Endodermal cell (in vitro differentiated cells): ENCODE measurements at regions not wholly inside any gene's neighbourhood (a gene's known extent, or its start where the extent isn't known, plus 50 kb on each side); places are given as distances from the start of the nearest gene placed in this dataset.

Experiments
- DNase-seq: peaks from one replicate; pipeline ENCODE4 v3.0.0-alpha.2; 2017
- H3K27ac ChIP-seq: 2 replicates; pipeline ENCODE4 v1.5.1; 2013; ENCODE audit warnings: mild to moderate bottlenecking, low read depth, low read length, moderate library complexity
- H3K27me3 ChIP-seq: 2 replicates; pipeline ENCODE4 v1.6.1; 2013; ENCODE audit warnings: mild to moderate bottlenecking, low read length, moderate library complexity; ENCODE audit not compliant: insufficient read depth, control insufficient read depth, poor library complexity, severe bottlenecking
- H3K36me3 ChIP-seq: 2 replicates; pipeline ENCODE4 v1.7.0; 2013; ENCODE audit warnings: mild to moderate bottlenecking, low read length, moderate library complexity; ENCODE audit not compliant: control insufficient read depth, insufficient read depth
- H3K4me1 ChIP-seq: one replicate; pipeline ENCODE4 v1.7.0; 2013; ENCODE audit warnings: low read length; ENCODE audit not compliant: control insufficient read depth, insufficient read depth
- H3K4me3 ChIP-seq: 2 replicates; pipeline ENCODE4 v1.5.1; 2013; ENCODE audit warnings: mild to moderate bottlenecking, low read length, moderate library complexity
- H3K9ac ChIP-seq: 2 replicates; pipeline ENCODE4 v1.6.1; 2013; ENCODE audit warnings: mild to moderate bottlenecking, low read length, moderate library complexity; ENCODE audit not compliant: poor library complexity, severe bottlenecking; ENCODE audit errors: extremely low read depth
- H3K9me3 ChIP-seq: 2 replicates; pipeline ENCODE4 v1.6.1; 2013; ENCODE audit warnings: mild to moderate bottlenecking, low read length, moderate library complexity; ENCODE audit not compliant: control insufficient read depth
- H3K27ac Mint-ChIP-seq: 2 replicates; pipeline ENCODE4 v1.8.0; 2020; ENCODE audit warnings: mixed read lengths
- H3K27me3 Mint-ChIP-seq: 2 replicates; pipeline ENCODE4 v1.8.0; 2021; ENCODE audit warnings: mild to moderate bottlenecking, mixed read lengths; ENCODE audit not compliant: insufficient read depth
- H3K36me3 Mint-ChIP-seq: 2 replicates; pipeline ENCODE4 v1.8.0; 2020; ENCODE audit warnings: low read depth, mixed read lengths
- H3K4me1 Mint-ChIP-seq: 2 replicates; pipeline ENCODE4 v1.8.0; 2020; ENCODE audit warnings: mixed read lengths
- H3K4me3 Mint-ChIP-seq: 2 replicates; pipeline ENCODE4 v1.8.0; 2020; ENCODE audit warnings: mild to moderate bottlenecking, moderate library complexity, mixed read lengths
- H3K9me3 Mint-ChIP-seq: 2 replicates; pipeline ENCODE4 v1.8.0; 2020; ENCODE audit warnings: mild to moderate bottlenecking, mixed read lengths
- WGBS, 2 experiments: methylation state at CpG; one replicate each; pipeline versions ENCODE4 v1.1.5 to v1.1.7; 2013; ENCODE audit warnings: missing lambda C conversion rate in 2 of 2, mixed read lengths in 1 of 2; ENCODE audit not compliant: insufficient coverage in 1 of 2, insufficient read length in 1 of 2; 5-methylcytosine and 5-hydroxymethylcytosine counted together
- TF ChIP-seq, protein P1 (sequence below): fragments of 200-600 bp; sonication (generic); conservative IDR thresholded peaks from 2 replicates; pipeline ENCODE4 v1.5.0; 2021; ENCODE audit warnings: antibody characterized with exemption, mild to moderate bottlenecking

DNA sequence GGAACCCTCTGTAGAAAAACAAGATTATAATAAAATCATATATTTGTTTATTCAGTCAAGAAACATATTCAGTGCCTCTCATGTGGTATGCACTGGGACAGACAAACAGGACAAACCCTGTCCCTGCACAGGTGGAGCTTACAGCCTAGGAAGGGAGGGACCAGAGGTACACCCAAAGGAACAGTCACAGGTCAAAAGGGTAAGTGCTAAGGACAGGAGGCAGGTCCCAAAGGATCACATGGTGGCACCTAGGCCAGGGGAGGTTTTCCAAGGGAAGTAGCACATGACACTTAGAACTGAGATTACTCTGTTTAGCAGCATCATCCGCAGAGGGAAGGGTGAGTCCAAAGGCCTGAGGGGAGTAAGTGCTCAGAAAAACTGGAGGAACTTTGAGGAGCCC, 254.4 kb upstream of the ARRDC4 start:
- Mint-ChIP-seq H3K27ac (no peak overlapping the region), H3K36me3 (no peaks in the 10 kb centered on the region), H3K9me3 (no peaks in the 10 kb centered on the region), H3K27me3 (no peaks in the 10 kb centered on the region), H3K4me1 (no peaks in the 10 kb centered on the region), H3K4me3 (no peak overlapping the region)
- Histone ChIP-seq H3K27me3 (no peaks in the 10 kb centered on the region), H3K36me3 (no peaks in the 10 kb centered on the region), H3K9me3 (no peaks in the 10 kb centered on the region), H3K27ac (no peak overlapping the region), H3K4me1 (no peaks in the 10 kb centered on the region), H3K4me3 (no peak overlapping the region), H3K9ac (no peak overlapping the region)
- DNase-seq, result no peak
- WGBS, 2 experiments, result 94 to 100% methylated on average over 1 of the region's 1 CpG
- TF ChIP-seq, protein P1, sequence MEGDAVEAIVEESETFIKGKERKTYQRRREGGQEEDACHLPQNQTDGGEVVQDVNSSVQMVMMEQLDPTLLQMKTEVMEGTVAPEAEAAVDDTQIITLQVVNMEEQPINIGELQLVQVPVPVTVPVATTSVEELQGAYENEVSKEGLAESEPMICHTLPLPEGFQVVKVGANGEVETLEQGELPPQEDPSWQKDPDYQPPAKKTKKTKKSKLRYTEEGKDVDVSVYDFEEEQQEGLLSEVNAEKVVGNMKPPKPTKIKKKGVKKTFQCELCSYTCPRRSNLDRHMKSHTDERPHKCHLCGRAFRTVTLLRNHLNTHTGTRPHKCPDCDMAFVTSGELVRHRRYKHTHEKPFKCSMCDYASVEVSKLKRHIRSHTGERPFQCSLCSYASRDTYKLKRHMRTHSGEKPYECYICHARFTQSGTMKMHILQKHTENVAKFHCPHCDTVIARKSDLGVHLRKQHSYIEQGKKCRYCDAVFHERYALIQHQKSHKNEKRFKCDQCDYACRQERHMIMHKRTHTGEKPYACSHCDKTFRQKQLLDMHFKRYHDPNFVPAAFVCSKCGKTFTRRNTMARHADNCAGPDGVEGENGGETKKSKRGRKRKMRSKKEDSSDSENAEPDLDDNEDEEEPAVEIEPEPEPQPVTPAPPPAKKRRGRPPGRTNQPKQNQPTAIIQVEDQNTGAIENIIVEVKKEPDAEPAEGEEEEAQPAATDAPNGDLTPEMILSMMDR, result no peak

DNA sequence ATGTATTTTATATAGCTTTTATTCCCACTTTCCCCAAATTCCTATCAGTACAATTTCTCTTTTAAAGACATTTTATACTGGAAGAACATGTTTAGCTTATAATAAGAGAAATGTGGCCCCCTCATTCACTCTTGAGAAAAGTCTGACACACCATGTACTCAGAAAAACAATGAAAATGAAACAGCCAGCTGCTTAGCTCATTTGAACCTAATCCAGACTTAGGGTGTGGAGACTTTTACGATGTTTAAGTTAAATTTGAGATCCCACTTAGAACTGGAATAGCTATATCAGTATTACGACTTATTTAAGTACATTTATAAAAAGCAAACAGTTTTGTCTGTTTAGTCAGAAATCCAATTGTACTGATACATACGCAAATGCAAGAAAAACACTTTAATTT, 252.3 kb upstream of the ARRDC4 start:
- Mint-ChIP-seq H3K36me3 (no peaks in the 10 kb centered on the region), H3K27ac (no peak overlapping the region), H3K9me3 (no peaks in the 10 kb centered on the region), H3K4me3 (no peak overlapping the region), H3K27me3 (no peaks in the 10 kb centered on the region), H3K4me1 (no peaks in the 10 kb centered on the region)
- TF ChIP-seq, protein P1, result no peak
- H3K9ac ChIP-seq, result no peak overlapping the region
- no peak for DNase-seq
- no peaks in the 10 kb centered on the region for H3K27me3 ChIP-seq
- H3K9me3 ChIP-seq, result no peaks in the 10 kb centered on the region
- 87 to 100% methylated on average over 3 of the region's 3 CpGs for WGBS, 2 experiments
- H3K36me3 ChIP-seq, result no peaks in the 10 kb centered on the region
- no peak overlapping the region for H3K27ac ChIP-seq
- no peak overlapping the region for H3K4me3 ChIP-seq
- no peaks in the 10 kb centered on the region for H3K4me1 ChIP-seq

DNA sequence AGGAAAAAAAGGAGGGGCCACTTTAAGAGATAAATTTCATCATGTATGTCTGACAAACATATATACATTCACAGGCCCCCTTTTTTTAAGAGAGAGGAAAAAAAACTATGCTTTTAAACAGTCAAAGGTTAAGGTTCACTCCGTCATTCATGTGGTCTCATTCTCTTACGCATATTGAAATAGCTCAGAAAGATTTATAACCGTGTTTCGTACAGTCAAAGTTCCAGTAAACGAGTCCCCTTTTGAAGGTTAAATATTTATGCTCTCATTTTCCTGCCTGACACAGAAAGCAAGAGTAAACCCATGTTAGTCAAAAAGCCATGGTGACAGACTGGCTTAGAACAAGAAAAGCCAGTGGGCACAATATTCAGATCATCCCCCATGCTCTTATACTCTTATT, 248.0 kb upstream of the ARRDC4 start:
- H3K4me3 Mint-ChIP-seq, result no peak overlapping the region
- Histone ChIP-seq H3K36me3 (no peaks in the 10 kb centered on the region), H3K27me3 (no peaks in the 10 kb centered on the region), H3K9ac (no peak overlapping the region), H3K27ac (no peak overlapping the region), H3K4me3 (no peak overlapping the region), H3K4me1 (no peaks in the 10 kb centered on the region), H3K9me3 (no peaks in the 10 kb centered on the region)
- H3K27me3 Mint-ChIP-seq, result no peaks in the 10 kb centered on the region
- TF ChIP-seq, protein P1, result no peak
- no peak overlapping the region for H3K27ac Mint-ChIP-seq
- no peaks in the 10 kb centered on the region for H3K36me3 Mint-ChIP-seq
- no peak for DNase-seq
- 58 to 73% methylated on average over 4 to 5 of the region's 5 CpGs for WGBS, 2 experiments
- H3K4me1 Mint-ChIP-seq, result no peaks in the 10 kb centered on the region
- no peaks in the 10 kb centered on the region for H3K9me3 Mint-ChIP-seq
